H9 (cell line): ENCODE measurements at regions not wholly inside any gene's neighbourhood (a gene's known extent, or its start where the extent isn't known, plus 50 kb on each side); places are given as distances from the start of the nearest gene placed in this dataset.

ENCODE experiments used
- DNase-seq: peaks from one replicate; pipeline ENCODE4 v3.0.0-alpha.2; 2017
- H2AFZ ChIP-seq: one replicate; pipeline ENCODE4 v1.6.1; 2013; ENCODE audit warnings: mild to moderate bottlenecking, low read length, control low read depth, moderate library complexity
- H2AK5ac ChIP-seq: 2 replicates; pipeline ENCODE4 v1.6.1; 2013; ENCODE audit warnings: low read length, control low read depth, mixed read lengths; ENCODE audit not compliant: insufficient read length
- H2BK120ac ChIP-seq: one replicate; pipeline ENCODE4 v1.6.1; 2013; ENCODE audit warnings: low read depth, mild to moderate bottlenecking, low read length, control low read depth, inconsistent platforms; ENCODE audit not compliant: poor library complexity, severe bottlenecking
- H2BK12ac ChIP-seq: 2 replicates; pipeline ENCODE4 v1.6.1; 2013; ENCODE audit warnings: low read length, control low read depth, mixed read lengths, low read depth; ENCODE audit not compliant: insufficient read length
- H2BK15ac ChIP-seq: 2 replicates; pipeline ENCODE4 v1.6.1; 2013; ENCODE audit warnings: low read depth, low read length, control low read depth
- H2BK20ac ChIP-seq: one replicate; pipeline ENCODE4 v1.6.1; 2013; ENCODE audit warnings: low read depth, mild to moderate bottlenecking, low read length, control low read depth, inconsistent platforms; ENCODE audit not compliant: poor library complexity, severe bottlenecking
- H2BK5ac ChIP-seq: 2 replicates; pipeline ENCODE4 v1.6.1; 2013; ENCODE audit warnings: low read length, control low read depth, mixed read lengths; ENCODE audit not compliant: insufficient read length
- H3K14ac ChIP-seq: 2 replicates; pipeline ENCODE4 v1.6.1; 2013; ENCODE audit warnings: low read length, control low read depth; ENCODE audit not compliant: insufficient read depth
- H3K18ac ChIP-seq: 2 replicates; pipeline ENCODE4 v1.6.1; 2013; ENCODE audit warnings: low read depth, mild to moderate bottlenecking, mixed read lengths, low read length, control low read depth; ENCODE audit not compliant: insufficient read length
- H3K23ac ChIP-seq: 2 replicates; pipeline ENCODE4 v1.6.1; 2013; ENCODE audit warnings: low read length, control low read depth, mixed read lengths, low read depth; ENCODE audit not compliant: insufficient read length
- H3K23me2 ChIP-seq: 2 replicates; pipeline ENCODE4 v1.6.1; 2013; ENCODE audit warnings: low read depth, mild to moderate bottlenecking, mixed read lengths, low read length, control low read depth; ENCODE audit not compliant: insufficient read length, poor library complexity, severe bottlenecking
- H3K27ac ChIP-seq: 2 replicates; pipeline ENCODE4 v1.5.1; 2013; ENCODE audit warnings: low read length, control low read depth, mixed read lengths, low read depth; ENCODE audit not compliant: insufficient read length
- H3K27me3 ChIP-seq: 2 replicates; pipeline ENCODE4 v1.6.1; 2013; ENCODE audit warnings: low read length, control low read depth, inconsistent platforms; ENCODE audit not compliant: insufficient read depth
- H3K4ac ChIP-seq: 2 replicates; pipeline ENCODE4 v1.6.1; 2013; ENCODE audit warnings: low read depth, mild to moderate bottlenecking, control low read depth, inconsistent platforms, low read length, moderate library complexity
- H3K4me1 ChIP-seq: 2 replicates; pipeline ENCODE4 v1.6.1; 2013; ENCODE audit warnings: low read length, control low read depth, inconsistent platforms; ENCODE audit not compliant: insufficient read depth
- H3K4me2 ChIP-seq: 2 replicates; pipeline ENCODE4 v1.6.1; 2013; ENCODE audit warnings: low read length, control low read depth, mixed read lengths; ENCODE audit not compliant: insufficient read length, insufficient read depth
- H3K56ac ChIP-seq: 2 replicates; pipeline ENCODE4 v1.6.1; 2013; ENCODE audit warnings: low read depth, mild to moderate bottlenecking, mixed read lengths, low read length, control low read depth; ENCODE audit not compliant: insufficient read length
- H3K79me1 ChIP-seq: 2 replicates; pipeline ENCODE4 v1.6.1; 2013; ENCODE audit warnings: low read depth, mild to moderate bottlenecking, moderate library complexity, low read length, control low read depth, inconsistent platforms; ENCODE audit not compliant: insufficient read depth, poor library complexity, severe bottlenecking
- H3K79me2 ChIP-seq: 2 replicates; pipeline ENCODE4 v1.6.1; 2013; ENCODE audit warnings: low read length, control low read depth, inconsistent platforms; ENCODE audit not compliant: insufficient read depth
- H3K9ac ChIP-seq: 2 replicates; pipeline ENCODE4 v1.6.1; 2013; ENCODE audit warnings: low read length, control low read depth, mixed read lengths; ENCODE audit not compliant: insufficient read length; ENCODE audit errors: extremely low read depth
- H3K9me3 ChIP-seq: one replicate; pipeline ENCODE4 v1.6.1; 2013; ENCODE audit warnings: low read depth, low read length, inconsistent platforms; ENCODE audit not compliant: control insufficient read depth
- H3T11ph ChIP-seq: one replicate; pipeline ENCODE4 v1.6.1; 2013; ENCODE audit warnings: mild to moderate bottlenecking, low read length, control low read depth, inconsistent platforms
- H4K20me1 ChIP-seq: one replicate; pipeline ENCODE4 v1.6.1; 2013; ENCODE audit not compliant: control insufficient read depth, insufficient read length, insufficient read depth
- H4K5ac ChIP-seq: 2 replicates; pipeline ENCODE4 v1.6.1; 2013; ENCODE audit warnings: low read depth, mild to moderate bottlenecking, mixed read lengths, low read length, control low read depth; ENCODE audit not compliant: insufficient read length
- H4K8ac ChIP-seq: replicated peaks from 2 replicates; pipeline ENCODE4 v1.6.1; 2013; ENCODE audit warnings: low read length, control low read depth, mixed read lengths, low read depth; ENCODE audit not compliant: insufficient read length
- H4K91ac ChIP-seq: 2 replicates; pipeline ENCODE4 v1.6.1; 2013; ENCODE audit warnings: low read depth, mild to moderate bottlenecking, moderate library complexity, mixed read lengths, low read length, control low read depth; ENCODE audit not compliant: insufficient read length
- H3K27ac Mint-ChIP-seq, 3 experiments: 2 replicates in 2 of 3; 3 replicates in 1 of 3; pipeline ENCODE4 v1.8.0; 2020 to 2021; ENCODE audit warnings: mixed read lengths in 3 of 3, mild to moderate bottlenecking in 1 of 3, moderate library complexity in 1 of 3
- H3K27me3 Mint-ChIP-seq: 2 replicates; pipeline ENCODE4 v1.8.0; 2021; ENCODE audit warnings: low read depth, mild to moderate bottlenecking, moderate library complexity, mixed read lengths
- H3K36me3 Mint-ChIP-seq, 3 experiments: 2 replicates in 2 of 3; 3 replicates in 1 of 3; pipeline ENCODE4 v1.8.0; 2020 to 2021; ENCODE audit warnings: low read depth in 3 of 3, mixed read lengths in 3 of 3; ENCODE audit not compliant: insufficient read depth in 1 of 3
- H3K4me1 Mint-ChIP-seq, 2 experiments: 2 replicates each; pipeline ENCODE4 v1.8.0; 2020; ENCODE audit warnings: mixed read lengths in 2 of 2
- H3K4me3 Mint-ChIP-seq, 2 experiments: 2 replicates in 1 of 2; 3 replicates in 1 of 2; pipeline ENCODE4 v1.8.0; 2020 to 2021; ENCODE audit warnings: mild to moderate bottlenecking in 2 of 2, mixed read lengths in 2 of 2, moderate library complexity in 1 of 2
- H3K9me3 Mint-ChIP-seq, 2 experiments: 2 replicates in 1 of 2; 3 replicates in 1 of 2; pipeline ENCODE4 v1.8.0; 2020; ENCODE audit warnings: mild to moderate bottlenecking in 2 of 2, mixed read lengths in 2 of 2, moderate library complexity in 1 of 2
- CTCF ChIP-seq: fragments of 200-600 bp; sonication (generic); conservative IDR thresholded peaks from 3 replicates; pipeline ENCODE4 v1.8.0; 2021; ENCODE audit warnings: antibody characterized with exemption, mild to moderate bottlenecking
- WGBS: extraction: QIAGEN DNeasy Blood & Tissue Kit; methylation state at CpG from one replicate; pipeline ENCODE4 v1.1.7; 2013; ENCODE audit warnings: missing lambda C conversion rate, low lambda C conversion rate, mixed read lengths; ENCODE audit not compliant: insufficient read length; ENCODE audit errors: extremely low coverage; 5-methylcytosine and 5-hydroxymethylcytosine counted together

GRCh38 chr11:114918286-114918685 lies 240.0 kb downstream of the NXPE2 start:
- no peak overlapping the region for H3K4ac ChIP-seq
- Mint-ChIP-seq H3K4me3 (no peak overlapping the region), H3K36me3 (no peaks in the 10 kb centered on the region), H3K27me3 (peaks cover 9% of the 10 kb centered on the region; the same call in 1 of the 2 replicates), H3K9me3 (no peaks in the 10 kb centered on the region; a peak in 2 of 5 replicates), H3K4me1 (no peaks in the 10 kb centered on the region), H3K27ac (no peak overlapping the region; a peak in 1 of 7 replicates)
- H2BK120ac ChIP-seq: no peak overlapping the region
- no CpG with 5 or more reads among the region's 8 CpGs for WGBS
- no peak overlapping the region for H4K5ac ChIP-seq
- H3K23me2 ChIP-seq: no peaks in the 10 kb centered on the region
- no peaks in the 10 kb centered on the region for H3K4me1 ChIP-seq
- H3K9ac ChIP-seq: no peak overlapping the region
- no peak overlapping the region for H3K27ac ChIP-seq
- no peaks in the 10 kb centered on the region for H3K9me3 ChIP-seq
- no peak overlapping the region for H2BK5ac ChIP-seq
- no peak overlapping the region for H3K18ac ChIP-seq
- H2BK20ac ChIP-seq: no peak overlapping the region
- DNase-seq: no peak
- no peak overlapping the region for H3T11ph ChIP-seq
- H3K27me3 ChIP-seq: no peaks in the 10 kb centered on the region
- no peaks in the 10 kb centered on the region for H3K79me2 ChIP-seq
- H3K56ac ChIP-seq: no peak overlapping the region
- no peak overlapping the region for H4K8ac ChIP-seq
- H3K14ac ChIP-seq: no peak overlapping the region
- H4K91ac ChIP-seq: no peak overlapping the region
- H4K20me1 ChIP-seq: no peaks in the 10 kb centered on the region
- no peak for TF ChIP-seq CTCF
- no peak overlapping the region for H2BK15ac ChIP-seq
- no peak overlapping the region for H3K4me2 ChIP-seq
- H2AK5ac ChIP-seq: no peak overlapping the region
- no peaks in the 10 kb centered on the region for H3K79me1 ChIP-seq
- no peak overlapping the region for H2AFZ ChIP-seq
- H3K23ac ChIP-seq: no peak overlapping the region
- H2BK12ac ChIP-seq: no peak overlapping the region
